ENCODE measurements at regions not wholly inside any gene's neighbourhood (a gene's known extent, or its start where the extent isn't known, plus 50 kb on each side); places are given as distances from the start of the nearest gene placed in this dataset.
"Not testable (repeated sequence)": the region's sequence is repeated elsewhere in the genome, so short reads cannot be mapped to it uniquely, and the experiment has no call there.

GRCh38 chr5:124526079-124526478, 220.4 kb downstream of the ZNF608 start:
- H3K4me3 ChIP-seq (ENCODE audit: extremely low read depth in 1 of 4, insufficient read depth in 2 of 4, low read depth in 3 of 4, low read length in 4 of 4); POLR2A ChIA-PET (ENCODE audit: partially characterized antibody); CTCF ChIA-PET (ENCODE audit: partially characterized antibody); DNase-seq (ENCODE audit: low read depth in 1 of 2, low spot score in 2 of 2); H4K5ac ChIP-seq (ENCODE audit: insufficient read length, low read depth, low read length); H3K27me3 ChIP-seq (replicated peaks in 1 of 4; ENCODE audit: control insufficient read depth in 3 of 4, extremely low read depth in 1 of 4, insufficient read depth in 3 of 4, low read length in 3 of 4); H3K9ac ChIP-seq (replicated peaks in 1 of 4; ENCODE audit: extremely low read depth in 1 of 4, low read depth in 3 of 4, low read length in 3 of 4); H2BK12ac ChIP-seq (ENCODE audit: low read depth, low read length); H2BK15ac ChIP-seq (ENCODE audit: low read length); H3K56ac ChIP-seq (replicated peaks; ENCODE audit: insufficient read length, low read depth, low read length); H3K14ac ChIP-seq (ENCODE audit: insufficient read length); H3K36me3 ChIP-seq (ENCODE audit: control insufficient read depth in 2 of 4, insufficient read depth in 4 of 4, low read length in 3 of 4); H4K8ac ChIP-seq (ENCODE audit: extremely low read depth, insufficient read depth, low read length); FAIRE-seq; H2AK5ac ChIP-seq (ENCODE audit: low read depth, low read length); H3K18ac ChIP-seq (ENCODE audit: extremely low read depth, low read length); H3K23ac ChIP-seq (ENCODE audit: insufficient read length); H3K79me2 ChIP-seq (ENCODE audit: control insufficient read depth in 1 of 2, insufficient read depth in 2 of 2, low read length in 2 of 2); H2BK120ac ChIP-seq (replicated peaks; ENCODE audit: low read depth, low read length); H2BK5ac ChIP-seq (ENCODE audit: low read depth, low read length); H3K4me2 ChIP-seq (ENCODE audit: insufficient read depth in 1 of 2, low read depth in 2 of 2, low read length in 2 of 2); H2BK20ac ChIP-seq (ENCODE audit: low read length); H3K27ac ChIP-seq (ENCODE audit: low read depth, low read length); H4K91ac ChIP-seq (replicated peaks; ENCODE audit: insufficient read length, low read length); H4K20me1 ChIP-seq (replicated peaks in 1 of 2; ENCODE audit: control insufficient read depth in 1 of 2, insufficient read depth in 2 of 2, low read length in 2 of 2); H3K4ac ChIP-seq (replicated peaks; ENCODE audit: insufficient read length, low read depth, low read length); H3K23me2 ChIP-seq (ENCODE audit: low read depth, low read length); H3K4me1 ChIP-seq (replicated peaks in 1 of 4; ENCODE audit: control insufficient read depth in 3 of 4, insufficient read depth in 4 of 4, low read length in 3 of 4); H3K9me3 ChIP-seq (ENCODE audit: insufficient read depth in 2 of 2, low read depth in 1 of 2, low read length in 1 of 2); H2AFZ ChIP-seq (ENCODE audit: low read length); H3K79me1 ChIP-seq (ENCODE audit: low read depth, low read length): not testable (repeated sequence)
- 100% methylated on average over 2 of the region's 4 CpGs; no CpG with 5 or more reads in 1 of the 2 experiments for WGBS, 2 experiments (ENCODE audit: extremely low coverage in 1 of 2, insufficient coverage in 1 of 2, insufficient read length in 1 of 2, insufficient replicate concordance in 2 of 2, low coverage in 1 of 2, low lambda C conversion rate in 2 of 2, missing lambda C conversion rate in 1 of 2)

Measured in H1 (cell line).